Retinal pigment epithelial cell (primary cell): ENCODE measurements at regions not wholly inside any gene's neighbourhood (a gene's known extent, or its start where the extent isn't known, plus 50 kb on each side); places are given as distances from the start of the nearest gene placed in this dataset.
"Not testable (repeated sequence)": the region's sequence is repeated elsewhere in the genome, so short reads cannot be mapped to it uniquely, and the experiment has no call there.

ENCODE experiments used
- DNase-seq: peaks from one replicate; pipeline ENCODE4 v3.0.0-alpha.2; 2010; ENCODE audit warnings: low read depth
- H3K4me3 ChIP-seq: 2 replicates; pipeline ENCODE4 v1.5.1; 2011; ENCODE audit warnings: mild to moderate bottlenecking, low read length, control low read depth, moderate library complexity
- TF ChIP-seq, protein P1 (sequence below): conservative IDR thresholded peaks from 2 replicates; pipeline ENCODE4 v1.5.1; 2011; ENCODE audit warnings: low read depth, low read length, control low read depth, inconsistent platforms

DNA sequence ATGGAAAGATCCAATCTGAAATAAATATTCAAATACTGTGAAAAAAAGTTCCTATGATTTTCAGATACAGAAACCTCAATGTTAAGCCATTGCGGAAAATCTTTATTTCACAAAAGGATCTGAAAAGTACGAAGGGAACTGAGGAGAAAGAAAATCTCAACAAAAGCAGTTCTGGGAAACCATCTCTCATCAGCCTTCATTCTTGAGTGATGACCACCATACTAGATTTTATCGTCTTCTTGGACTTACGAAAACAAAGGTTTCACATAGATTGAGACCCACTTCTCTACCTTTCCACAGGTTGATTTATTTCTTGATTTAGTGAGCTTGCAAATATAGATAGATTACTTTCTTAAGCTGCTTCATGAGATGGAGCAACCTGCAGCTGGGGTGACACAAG lies 293.4 kb upstream of the LYZL1 start:
- TF ChIP-seq, protein P1, sequence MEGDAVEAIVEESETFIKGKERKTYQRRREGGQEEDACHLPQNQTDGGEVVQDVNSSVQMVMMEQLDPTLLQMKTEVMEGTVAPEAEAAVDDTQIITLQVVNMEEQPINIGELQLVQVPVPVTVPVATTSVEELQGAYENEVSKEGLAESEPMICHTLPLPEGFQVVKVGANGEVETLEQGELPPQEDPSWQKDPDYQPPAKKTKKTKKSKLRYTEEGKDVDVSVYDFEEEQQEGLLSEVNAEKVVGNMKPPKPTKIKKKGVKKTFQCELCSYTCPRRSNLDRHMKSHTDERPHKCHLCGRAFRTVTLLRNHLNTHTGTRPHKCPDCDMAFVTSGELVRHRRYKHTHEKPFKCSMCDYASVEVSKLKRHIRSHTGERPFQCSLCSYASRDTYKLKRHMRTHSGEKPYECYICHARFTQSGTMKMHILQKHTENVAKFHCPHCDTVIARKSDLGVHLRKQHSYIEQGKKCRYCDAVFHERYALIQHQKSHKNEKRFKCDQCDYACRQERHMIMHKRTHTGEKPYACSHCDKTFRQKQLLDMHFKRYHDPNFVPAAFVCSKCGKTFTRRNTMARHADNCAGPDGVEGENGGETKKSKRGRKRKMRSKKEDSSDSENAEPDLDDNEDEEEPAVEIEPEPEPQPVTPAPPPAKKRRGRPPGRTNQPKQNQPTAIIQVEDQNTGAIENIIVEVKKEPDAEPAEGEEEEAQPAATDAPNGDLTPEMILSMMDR = no peak
- DNase-seq = no peak
- H3K4me3 ChIP-seq = no peak overlapping the region

- TF ChIP-seq, protein P1 = no peak
- DNase-seq = no peak
- H3K4me3 ChIP-seq = no peak overlapping the region
Measured at GRCh38 chr10:28996345-28996744, 292.5 kb upstream of the LYZL1 start.

- no peak for DNase-seq
- H3K4me3 ChIP-seq = no peak overlapping the region
- TF ChIP-seq, protein P1 = no peak
Measured at GRCh38 chr10:28996947-28997551, 291.8 kb upstream of the LYZL1 start.

- no peak for DNase-seq
- TF ChIP-seq, protein P1 = no peak
- H3K4me3 ChIP-seq = no peak overlapping the region
Measured at GRCh38 chr10:28997734-28998133, 291.1 kb upstream of the LYZL1 start.

- TF ChIP-seq, protein P1 = no peak
- no peak for DNase-seq
- H3K4me3 ChIP-seq = no peak overlapping the region
Measured at GRCh38 chr10:29001801-29002200, 287.1 kb upstream of the LYZL1 start.

- not testable (repeated sequence) for DNase-seq
Measured at GRCh38 chr10:29003014-29003413, 285.9 kb upstream of the LYZL1 start.

DNA sequence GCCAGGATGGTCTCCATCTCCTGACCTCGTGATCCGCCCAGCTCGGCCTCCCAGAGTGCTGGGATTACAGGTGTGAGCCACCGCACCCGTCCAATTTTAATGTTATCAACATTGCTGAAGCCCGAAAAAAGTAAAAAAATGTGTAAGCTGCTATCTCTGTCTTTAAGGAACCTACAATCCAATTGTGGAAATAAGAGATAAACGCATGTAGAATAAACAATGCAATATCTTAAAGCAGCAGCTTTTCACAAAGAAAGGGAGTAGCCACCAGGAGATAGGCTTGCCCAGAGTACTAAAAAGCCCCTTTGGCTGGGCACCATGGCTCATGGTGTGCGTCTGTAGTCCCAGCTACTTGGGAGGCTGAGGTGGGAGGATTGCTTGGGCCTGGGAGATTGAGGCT lies 282.9 kb upstream of the LYZL1 start:
- DNase-seq = no peak
- TF ChIP-seq, protein P1 = no peak
- H3K4me3 ChIP-seq = no peak overlapping the region

More at GRCh38 chr10:29003014-29003413, 285.9 kb upstream of the LYZL1 start:
- not testable (repeated sequence) for H3K4me3 ChIP-seq
